HCT116 (cell line): ENCODE measurements at regions not wholly inside any gene's neighbourhood (a gene's known extent, or its start where the extent isn't known, plus 50 kb on each side); places are given as distances from the start of the nearest gene placed in this dataset.

ENCODE experiments used
- ATAC-seq: fragments of 200-7000 bp; cut with Tn5 transposase; 2 replicates; pipeline ENCODE4 v1.9.1; 2020; ENCODE audit warnings: mild to moderate bottlenecking, moderate library complexity
- BruUV-seq: library from RNA; stranded (reverse); fragments of 400-500 nt; replicated peaks from 2 replicates; lab custom pipeline; 2021; lab: Mats Ljungman, UMichigan
- CTCF ChIA-PET: fragments of 300-600 bp; sonication (Branson Sonifier 250); formaldehyde crosslinking; loops from one replicate; lab custom pipeline; 2021; ENCODE audit warnings: antibody characterized with exemption; lab: Charles Lee
- POLR2A ChIA-PET: fragments of 300-600, 350-600 bp; sonication (Branson Sonifier 250); formaldehyde crosslinking; loops from one replicate; lab custom pipeline; 2021; ENCODE audit warnings: antibody characterized with exemption; lab: Charles Lee
- RAD21 ChIA-PET, 2 experiments: fragments of 300-600 bp; sonication (Branson Sonifier 250); formaldehyde crosslinking; loops; one replicate each; lab custom pipeline; 2023; ENCODE audit warnings: low total read pairs in 2 of 2; ENCODE audit not compliant: uncharacterized antibody in 2 of 2, unreplicated experiment in 2 of 2, low non-redundant PET in 1 of 2; lab: Charles Lee
- DNase-seq: peaks from one replicate; pipeline ENCODE4 v3.0.0-alpha.2; 2010; ENCODE audit warnings: low read depth, low spot score
- H2AFZ ChIP-seq: fragments of 200-600 bp; shearing (Covaris generic), sonication (generic); 2 replicates; pipeline ENCODE4 v1.6.1; 2017; ENCODE audit warnings: low read depth, mixed run types, mixed read lengths, antibody characterized with exemption, low read length; ENCODE audit not compliant: poor library complexity, severe bottlenecking
- H3K27ac ChIP-seq: 2 replicates; pipeline ENCODE4 v1.5.1; 2012; ENCODE audit warnings: low read depth, low read length
- H3K27me3 ChIP-seq: fragments of 200-600 bp; sonication (generic); 2 replicates; pipeline ENCODE4 v1.6.1; 2016; ENCODE audit warnings: mixed run types, low read length, mixed read lengths; ENCODE audit not compliant: insufficient read depth
- H3K36me3 ChIP-seq, 2 experiments: fragments of 200-500 bp in 1 of 2; fragments of 200-600 bp in 1 of 2; sonication (Bioruptor generic) in 1 of 2; sonication (generic) in 1 of 2; 2 replicates each; pipeline versions ENCODE4 v1.5.1 to v1.6.1; 2014 to 2016; ENCODE audit warnings: low read length in 2 of 2, inconsistent platforms in 1 of 2, mixed read lengths in 1 of 2, mixed run types in 1 of 2; ENCODE audit not compliant: insufficient read depth in 2 of 2, control insufficient read depth in 1 of 2
- H3K4me1 ChIP-seq, 2 experiments: fragments of 200-600 bp in 1 of 2; sonication (generic) in 1 of 2; 2 replicates each; pipeline versions ENCODE4 v1.5.1 to v1.6.1; 2012 to 2017; ENCODE audit warnings: low read length in 2 of 2, inconsistent platforms in 1 of 2, mild to moderate bottlenecking in 1 of 2, mixed read lengths in 1 of 2, mixed run types in 1 of 2, moderate library complexity in 1 of 2; ENCODE audit not compliant: insufficient read depth in 2 of 2, control insufficient read depth in 1 of 2
- H3K4me2 ChIP-seq: fragments of 200-600 bp; sonication (generic); 2 replicates; pipeline ENCODE4 v1.6.1; 2017; ENCODE audit warnings: mixed run types, low read length, mixed read lengths
- H3K4me3 ChIP-seq, 2 experiments: fragments of 200-600 bp in 1 of 2; sonication (generic) in 1 of 2; replicated peaks in 1 of 2; 2 replicates each; pipeline ENCODE4 v1.5.1; 2011 to 2016; ENCODE audit warnings: low read length in 2 of 2, control low read depth in 1 of 2, low read depth in 1 of 2, mild to moderate bottlenecking in 1 of 2, mixed read lengths in 1 of 2, mixed run types in 1 of 2
- H3K79me2 ChIP-seq: fragments of 200-600 bp; sonication (generic); 2 replicates; pipeline ENCODE4 v1.6.1; 2017; ENCODE audit warnings: mild to moderate bottlenecking, mixed run types, low read length, moderate library complexity, mixed read lengths; ENCODE audit not compliant: insufficient read depth
- H3K9ac ChIP-seq: fragments of 200-600 bp; sonication (generic); 2 replicates; pipeline ENCODE4 v1.6.1; 2016; ENCODE audit warnings: low read length, mixed read lengths
- H3K9me2 ChIP-seq: fragments of 200-600 bp; sonication (generic), shearing (Covaris generic); 2 replicates; pipeline ENCODE4 v1.6.1; 2017; ENCODE audit warnings: mixed run types, mild to moderate bottlenecking, moderate library complexity; ENCODE audit not compliant: insufficient read depth
- H3K9me3 ChIP-seq, 2 experiments: fragments of 200-500 bp in 1 of 2; fragments of 200-600 bp in 1 of 2; sonication (Bioruptor generic) in 1 of 2; sonication (generic) in 1 of 2; 2 replicates each; pipeline ENCODE4 v1.6.1; 2014 to 2017; ENCODE audit warnings: low read length in 2 of 2, mixed read lengths in 2 of 2, inconsistent platforms in 1 of 2, low read depth in 1 of 2, mild to moderate bottlenecking in 1 of 2, mixed run types in 1 of 2, moderate library complexity in 1 of 2; ENCODE audit not compliant: control insufficient read depth in 1 of 2, insufficient read depth in 1 of 2
- H4K20me1 ChIP-seq: fragments of 200-600 bp; sonication (generic), shearing (Covaris generic); 2 replicates; pipeline ENCODE4 v1.6.1; 2017; ENCODE audit warnings: mixed run types, mild to moderate bottlenecking, moderate library complexity; ENCODE audit not compliant: insufficient read depth
- CBX3 ChIP-seq: IDR thresholded peaks from 2 replicates; pipeline ENCODE4 v1.6.1; 2012; ENCODE audit warnings: low read depth
- ELF1 ChIP-seq: IDR thresholded peaks from 2 replicates; pipeline ENCODE4 v1.6.1; 2012; ENCODE audit warnings: low read depth, borderline replicate concordance
- EZH2phosphoT487 ChIP-seq: fragments of 200-600 bp; IDR thresholded peaks from 2 replicates; pipeline ENCODE4 v1.6.1; 2018; ENCODE audit warnings: antibody characterized with exemption, borderline replicate concordance
- FOSL1 ChIP-seq: IDR thresholded peaks from 2 replicates; pipeline ENCODE4 v1.6.1; 2012; ENCODE audit warnings: low read depth
- MAX ChIP-seq: IDR thresholded peaks from 2 replicates; pipeline ENCODE4 v1.6.1; 2012
- POLR2A ChIP-seq: IDR thresholded peaks from 2 replicates; pipeline ENCODE4 v1.7.0; 2011; ENCODE audit warnings: borderline replicate concordance; ENCODE audit not compliant: insufficient read depth, insufficient read length; ENCODE audit errors: extremely low read depth
- POLR2AphosphoS5 ChIP-seq: IDR thresholded peaks from 2 replicates; pipeline ENCODE4 v1.6.1; 2011; ENCODE audit warnings: mild to moderate bottlenecking, low read depth, low read length, moderate library complexity
- SIN3A ChIP-seq: IDR thresholded peaks from 2 replicates; pipeline ENCODE4 v1.6.1; 2012; ENCODE audit warnings: low read depth
- SP1 ChIP-seq: IDR thresholded peaks from 2 replicates; pipeline ENCODE4 v1.6.1; 2012; ENCODE audit warnings: low read depth
- SRF ChIP-seq: IDR thresholded peaks from 2 replicates; pipeline ENCODE4 v1.6.1; 2012; ENCODE audit warnings: low read depth
- TCF7L2 ChIP-seq: IDR thresholded peaks from 2 replicates; pipeline ENCODE4 v1.7.0; 2011; ENCODE audit warnings: borderline replicate concordance, inconsistent platforms; ENCODE audit not compliant: insufficient read depth, insufficient read length; ENCODE audit errors: extremely low read depth
- YY1 ChIP-seq: IDR thresholded peaks from 2 replicates; pipeline ENCODE4 v1.6.1; 2011; ENCODE audit warnings: low read length, low read depth, moderate library complexity, mild to moderate bottlenecking; ENCODE audit not compliant: insufficient replicate concordance; ENCODE audit errors: extremely low read depth
- ZNF274 ChIP-seq: fragments of 200-500 bp; sonication (Bioruptor generic); IDR thresholded peaks from 2 replicates; pipeline ENCODE4 v1.6.1; 2014; ENCODE audit warnings: mild to moderate bottlenecking, low read depth, low read length, inconsistent platforms
- intact Hi-C: fragments of 100-400 bp; cut with micrococcal nuclease; formaldehyde crosslinking; loops from 2 replicates; pipeline ENCODE4 v1.10.0; 2022
- TF ChIP-seq, protein P1 (sequence below): IDR thresholded peaks from 2 replicates; pipeline ENCODE4 v1.6.1; 2012
- TF ChIP-seq, protein P2 (sequence below): IDR thresholded peaks from 2 replicates; pipeline ENCODE4 v1.6.1; 2012; ENCODE audit warnings: low read depth
- TF ChIP-seq, protein P3 (sequence below): IDR thresholded peaks from 2 replicates; pipeline ENCODE4 v1.6.1; 2011; ENCODE audit warnings: mild to moderate bottlenecking, low read length, moderate library complexity; ENCODE audit not compliant: insufficient replicate concordance; ENCODE audit errors: extremely low read depth

GRCh38 chr2:228239907-228240561 lies 58.5 kb upstream of the SPHKAP start:
- DNase-seq (no peak), ATAC-seq (no peak)
- no peak for TF ChIP-seq EZH2phosphoT487
- TF ChIP-seq SRF, result no peak
- no peak for TF ChIP-seq FOSL1
- TF ChIP-seq, protein P1, sequence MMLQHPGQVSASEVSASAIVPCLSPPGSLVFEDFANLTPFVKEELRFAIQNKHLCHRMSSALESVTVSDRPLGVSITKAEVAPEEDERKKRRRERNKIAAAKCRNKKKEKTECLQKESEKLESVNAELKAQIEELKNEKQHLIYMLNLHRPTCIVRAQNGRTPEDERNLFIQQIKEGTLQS, result no peak
- TF ChIP-seq ELF1, result no peak
- TF ChIP-seq SIN3A, result no peak
- TF ChIP-seq, protein P2, sequence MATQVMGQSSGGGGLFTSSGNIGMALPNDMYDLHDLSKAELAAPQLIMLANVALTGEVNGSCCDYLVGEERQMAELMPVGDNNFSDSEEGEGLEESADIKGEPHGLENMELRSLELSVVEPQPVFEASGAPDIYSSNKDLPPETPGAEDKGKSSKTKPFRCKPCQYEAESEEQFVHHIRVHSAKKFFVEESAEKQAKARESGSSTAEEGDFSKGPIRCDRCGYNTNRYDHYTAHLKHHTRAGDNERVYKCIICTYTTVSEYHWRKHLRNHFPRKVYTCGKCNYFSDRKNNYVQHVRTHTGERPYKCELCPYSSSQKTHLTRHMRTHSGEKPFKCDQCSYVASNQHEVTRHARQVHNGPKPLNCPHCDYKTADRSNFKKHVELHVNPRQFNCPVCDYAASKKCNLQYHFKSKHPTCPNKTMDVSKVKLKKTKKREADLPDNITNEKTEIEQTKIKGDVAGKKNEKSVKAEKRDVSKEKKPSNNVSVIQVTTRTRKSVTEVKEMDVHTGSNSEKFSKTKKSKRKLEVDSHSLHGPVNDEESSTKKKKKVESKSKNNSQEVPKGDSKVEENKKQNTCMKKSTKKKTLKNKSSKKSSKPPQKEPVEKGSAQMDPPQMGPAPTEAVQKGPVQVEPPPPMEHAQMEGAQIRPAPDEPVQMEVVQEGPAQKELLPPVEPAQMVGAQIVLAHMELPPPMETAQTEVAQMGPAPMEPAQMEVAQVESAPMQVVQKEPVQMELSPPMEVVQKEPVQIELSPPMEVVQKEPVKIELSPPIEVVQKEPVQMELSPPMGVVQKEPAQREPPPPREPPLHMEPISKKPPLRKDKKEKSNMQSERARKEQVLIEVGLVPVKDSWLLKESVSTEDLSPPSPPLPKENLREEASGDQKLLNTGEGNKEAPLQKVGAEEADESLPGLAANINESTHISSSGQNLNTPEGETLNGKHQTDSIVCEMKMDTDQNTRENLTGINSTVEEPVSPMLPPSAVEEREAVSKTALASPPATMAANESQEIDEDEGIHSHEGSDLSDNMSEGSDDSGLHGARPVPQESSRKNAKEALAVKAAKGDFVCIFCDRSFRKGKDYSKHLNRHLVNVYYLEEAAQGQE, result no peak
- no peak for TF ChIP-seq POLR2A
- TF ChIP-seq POLR2AphosphoS5, result no peak
- TF ChIP-seq SP1, result no peak
- no peak for TF ChIP-seq YY1
- TF ChIP-seq CBX3, result no peak
- no peak for TF ChIP-seq MAX
- TF ChIP-seq, protein P3, sequence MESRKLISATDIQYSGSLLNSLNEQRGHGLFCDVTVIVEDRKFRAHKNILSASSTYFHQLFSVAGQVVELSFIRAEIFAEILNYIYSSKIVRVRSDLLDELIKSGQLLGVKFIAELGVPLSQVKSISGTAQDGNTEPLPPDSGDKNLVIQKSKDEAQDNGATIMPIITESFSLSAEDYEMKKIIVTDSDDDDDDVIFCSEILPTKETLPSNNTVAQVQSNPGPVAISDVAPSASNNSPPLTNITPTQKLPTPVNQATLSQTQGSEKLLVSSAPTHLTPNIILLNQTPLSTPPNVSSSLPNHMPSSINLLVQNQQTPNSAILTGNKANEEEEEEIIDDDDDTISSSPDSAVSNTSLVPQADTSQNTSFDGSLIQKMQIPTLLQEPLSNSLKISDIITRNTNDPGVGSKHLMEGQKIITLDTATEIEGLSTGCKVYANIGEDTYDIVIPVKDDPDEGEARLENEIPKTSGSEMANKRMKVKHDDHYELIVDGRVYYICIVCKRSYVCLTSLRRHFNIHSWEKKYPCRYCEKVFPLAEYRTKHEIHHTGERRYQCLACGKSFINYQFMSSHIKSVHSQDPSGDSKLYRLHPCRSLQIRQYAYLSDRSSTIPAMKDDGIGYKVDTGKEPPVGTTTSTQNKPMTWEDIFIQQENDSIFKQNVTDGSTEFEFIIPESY, result no peak
- TF ChIP-seq TCF7L2, result no peak
- TF ChIP-seq ZNF274, result no peak
- BruUV-seq, result no TSS peak
- RAD21 ChIA-PET, result no interaction called here
- POLR2A ChIA-PET, result no interaction called here
- Histone ChIP-seq H3K36me3 (no peaks in the 10 kb centered on the region), H4K20me1 (no peaks in the 10 kb centered on the region), H3K9me3 (no peaks in the 10 kb centered on the region), H3K4me1 (no peaks in the 10 kb centered on the region), H3K4me3 (no peak overlapping the region), H3K4me2 (no peak overlapping the region), H3K79me2 (no peaks in the 10 kb centered on the region), H3K27ac (no peak overlapping the region), H3K27me3 (no peaks in the 10 kb centered on the region), H3K9me2 (no peaks in the 10 kb centered on the region), H3K9ac (no peak overlapping the region), H2AFZ (no peak overlapping the region)
- intact Hi-C loops, result no loop called here
- CTCF ChIA-PET, result no interaction called here
